HG03196 (cell line): ENCODE measurements at regions not wholly inside any gene's neighbourhood (a gene's known extent, or its start where the extent isn't known, plus 50 kb on each side); places are given as distances from the start of the nearest gene placed in this dataset.

ENCODE experiments used
- ATAC-seq: cut with Tn5 transposase; IDR thresholded peaks from one replicate; pipeline ENCODE4 v1.9.1; 2021; ENCODE audit not compliant: unreplicated experiment

- no peak for ATAC-seq
Observed at GRCh38 chr7:135831455-135832195, 83.0 kb upstream of the FAM180A start.

GRCh38 chr7:135828604-135829003 lies 80.0 kb upstream of the FAM180A start:
- no peak for ATAC-seq

- no peak for ATAC-seq
Observed at GRCh38 chr7:135827391-135827790, 78.8 kb upstream of the FAM180A start.

GRCh38 chr7:135825406-135825805 lies 76.8 kb upstream of the FAM180A start:
- ATAC-seq: no peak

GRCh38 chr7:135822376-135822775 lies 73.8 kb upstream of the FAM180A start:
- no peak for ATAC-seq

GRCh38 chr7:135817583-135817982 lies 69.0 kb upstream of the FAM180A start:
- ATAC-seq: no peak

GRCh38 chr7:135815033-135815432 lies 66.4 kb upstream of the FAM180A start:
- ATAC-seq: no peak

- no peak for ATAC-seq
Observed at GRCh38 chr7:135812148-135812547, 63.5 kb upstream of the FAM180A start.

GRCh38 chr7:135811506-135811905 lies 62.9 kb upstream of the FAM180A start:
- ATAC-seq: no peak

- ATAC-seq: no peak
Observed at GRCh38 chr7:135808206-135808605, 59.6 kb upstream of the FAM180A start.

GRCh38 chr7:135803143-135803542 lies 54.5 kb upstream of the FAM180A start:
- ATAC-seq: no peak

GRCh38 chr7:135802697-135803096 lies 54.1 kb upstream of the FAM180A start:
- ATAC-seq: no peak

- ATAC-seq: no peak
Observed at GRCh38 chr7:135801877-135802276, 53.3 kb upstream of the FAM180A start.

- no peak for ATAC-seq
Observed at GRCh38 chr7:135801045-135801693, 52.6 kb upstream of the FAM180A start.

- no peak for ATAC-seq
Observed at GRCh38 chr7:135800560-135800959, 51.9 kb upstream of the FAM180A start.

GRCh38 chr7:135799881-135800280 lies 51.3 kb upstream of the FAM180A start:
- no peak for ATAC-seq
